Hepatocyte (in vitro differentiated cells): ENCODE measurements at regions not wholly inside any gene's neighbourhood (a gene's known extent, or its start where the extent isn't known, plus 50 kb on each side); places are given as distances from the start of the nearest gene placed in this dataset. TPM values are rescaled to one million over a fixed set of nuclear protein-coding genes. Genes with fewer than 3 reads are reported as not detected.

Experiments used
- DNase-seq: peaks from one replicate; pipeline ENCODE4 v3.0.0-alpha.2; 2016; ENCODE audit warnings: low spot score
- H2AFZ ChIP-seq: fragments of 200-600 bp; sonication (generic); 2 replicates; pipeline ENCODE4 v1.6.0; 2016; ENCODE audit warnings: antibody characterized with exemption, mild to moderate bottlenecking
- H3K27ac ChIP-seq: fragments of 200-600 bp; sonication (generic); 2 replicates; pipeline ENCODE4 v1.5.1; 2016; ENCODE audit warnings: mild to moderate bottlenecking
- H3K27me3 ChIP-seq: fragments of 200-600 bp; sonication (generic); 2 replicates; pipeline ENCODE4 v1.6.1; 2016
- H3K36me3 ChIP-seq: fragments of 200-600 bp; sonication (generic); replicated peaks from 2 replicates; pipeline ENCODE4 v1.5.1; 2016; ENCODE audit warnings: low read depth; ENCODE audit not compliant: insufficient read depth
- H3K4me1 ChIP-seq: fragments of 200-600 bp; sonication (generic); 2 replicates; pipeline ENCODE4 v1.5.1; 2016; ENCODE audit warnings: mild to moderate bottlenecking, moderate library complexity; ENCODE audit not compliant: insufficient read depth
- H3K4me2 ChIP-seq: fragments of 200-600 bp; sonication (generic); 2 replicates; pipeline ENCODE4 v1.6.0; 2016
- H3K4me3 ChIP-seq: fragments of 200-600 bp; sonication (generic); 2 replicates; pipeline ENCODE4 v1.5.1; 2016; ENCODE audit warnings: mild to moderate bottlenecking
- H3K79me2 ChIP-seq: fragments of 200-600 bp; sonication (generic); 2 replicates; pipeline ENCODE4 v1.6.0; 2017; ENCODE audit warnings: mild to moderate bottlenecking
- H3K9me2 ChIP-seq: fragments of 200-600 bp; sonication (generic); replicated peaks from 2 replicates; pipeline ENCODE4 v1.6.0; 2017; ENCODE audit warnings: mild to moderate bottlenecking; ENCODE audit not compliant: insufficient read depth
- H3K9me3 ChIP-seq: fragments of 200-600 bp; sonication (generic); 2 replicates; pipeline ENCODE4 v1.5.1; 2016; ENCODE audit warnings: low read depth, mild to moderate bottlenecking
- H4K20me1 ChIP-seq: fragments of 200-600 bp; sonication (generic); 2 replicates; pipeline ENCODE4 v1.6.0; 2016; ENCODE audit warnings: mild to moderate bottlenecking; ENCODE audit not compliant: insufficient read depth, poor library complexity, severe bottlenecking
- CTCF ChIP-seq: fragments of 200-600 bp; sonication (generic); IDR thresholded peaks from 2 replicates; pipeline ENCODE4 v1.5.1; 2016; ENCODE audit warnings: antibody characterized with exemption, mild to moderate bottlenecking; ENCODE audit not compliant: poor library complexity
- EZH2 ChIP-seq: fragments of 200-600 bp; sonication (generic); IDR thresholded peaks from 2 replicates; pipeline ENCODE4 v1.6.1; 2016; ENCODE audit warnings: antibody characterized with exemption, mild to moderate bottlenecking, borderline replicate concordance
- EZH2phosphoT487 ChIP-seq: fragments of 200-600 bp; sonication (generic); IDR thresholded peaks from one replicate; pipeline ENCODE4 v1.6.1; 2018; ENCODE audit warnings: antibody characterized with exemption, mild to moderate bottlenecking, low read depth, moderate library complexity; ENCODE audit not compliant: unreplicated experiment, severe bottlenecking
- WGBS: methylation state at CpG from one replicate; pipeline ENCODE4 v1.1.6; 2016; ENCODE audit warnings: low lambda C conversion rate; ENCODE audit errors: missing lambda C conversion rate; 5-methylcytosine and 5-hydroxymethylcytosine counted together
- small RNA-seq: library from RNA; depleted of rRNA; stranded (forward); fragments of <200 nt; gene quantifications from one replicate; pipeline ENCODE3, GENCODE V24; 2014

- no peaks in the 10 kb centered on the region for H3K27me3 ChIP-seq
- no peak overlapping the region for H3K27ac ChIP-seq
- no peaks in the 10 kb centered on the region for H3K36me3 ChIP-seq
- H3K4me3 ChIP-seq, result no peak overlapping the region
- H3K9me3 ChIP-seq, result no peaks in the 10 kb centered on the region
- H3K79me2 ChIP-seq, result no peaks in the 10 kb centered on the region
- no peak overlapping the region for H3K4me2 ChIP-seq
- H2AFZ ChIP-seq, result no peak overlapping the region
- no peaks in the 10 kb centered on the region for H3K4me1 ChIP-seq
- H4K20me1 ChIP-seq, result no peaks in the 10 kb centered on the region
- no peaks in the 10 kb centered on the region for H3K9me2 ChIP-seq
- TF ChIP-seq EZH2 (no peak), CTCF (no peak), EZH2phosphoT487 (no peak)
- no peak for DNase-seq
- WGBS, result 86% methylated on average over 1 of the region's 1 CpG
Measured at GRCh38 chrX:22944945-22945344, 54.8 kb upstream of the DDX53 start.

Small RNAs in the stretch of these regions (small RNA-seq; reads per million reads assigned to genes)
- gene RNU6-266P, result not detected
